WTC11 (cell line): ENCODE measurements at regions not wholly inside any gene's neighbourhood (a gene's known extent, or its start where the extent isn't known, plus 50 kb on each side); places are given as distances from the start of the nearest gene placed in this dataset.

Experiments
- ATAC-seq: fragments of 200-7000 bp; cut with Tn5 transposase; 2 replicates; pipeline ENCODE4 v1.10.0; 2021; ENCODE audit warnings: mild to moderate bottlenecking, moderate library complexity
- CTCF ChIA-PET: fragments of 300-600 bp; sonication (Branson Sonifier 250); formaldehyde crosslinking; loops from one replicate; lab custom pipeline; 2021; ENCODE audit warnings: antibody characterized with exemption; lab: Charles Lee
- POLR2A ChIA-PET: fragments of 350-600 bp; sonication (Branson Sonifier 250); formaldehyde crosslinking; loops from one replicate; lab custom pipeline; 2021; ENCODE audit warnings: antibody characterized with exemption; lab: Charles Lee
- DNase-seq: peaks from one replicate; pipeline ENCODE4 v3.0.0; 2021; ENCODE audit warnings: low spot score
- H3K27ac Mint-ChIP-seq: 2 replicates; pipeline ENCODE4 v1.8.0; 2021; ENCODE audit warnings: mixed read lengths
- H3K27me3 Mint-ChIP-seq: 2 replicates; pipeline ENCODE4 v1.8.0; 2021; ENCODE audit warnings: low read depth, mild to moderate bottlenecking, moderate library complexity, mixed read lengths
- H3K36me3 Mint-ChIP-seq: 2 replicates; pipeline ENCODE4 v1.8.0; 2021; ENCODE audit warnings: mixed read lengths
- H3K4me1 Mint-ChIP-seq: 2 replicates; pipeline ENCODE4 v1.8.0; 2022; ENCODE audit warnings: mixed read lengths
- H3K4me3 Mint-ChIP-seq: 2 replicates; pipeline ENCODE4 v1.8.0; 2021; ENCODE audit warnings: mild to moderate bottlenecking, moderate library complexity, mixed read lengths
- H3K9me3 Mint-ChIP-seq: 2 replicates; pipeline ENCODE4 v1.8.0; 2021; ENCODE audit warnings: mixed read lengths
- ATF1 ChIP-seq: sonication (generic); formaldehyde crosslinking; IDR thresholded peaks from 2 replicates; pipeline ENCODE4 v1.8.1; 2023; ENCODE audit warnings: mild to moderate bottlenecking, moderate library complexity, missing genetic modification reagents
- ATF3 ChIP-seq: sonication (generic); formaldehyde crosslinking; conservative IDR thresholded peaks from 2 replicates; pipeline ENCODE4 v1.8.1; 2022; ENCODE audit warnings: mild to moderate bottlenecking, missing genetic modification reagents
- FOXJ3 ChIP-seq: sonication (generic); formaldehyde crosslinking; IDR thresholded peaks from 2 replicates; pipeline ENCODE4 v1.9.0; 2021; ENCODE audit warnings: missing genetic modification reagents, mild to moderate bottlenecking, borderline replicate concordance
- FOXP4 ChIP-seq: sonication (generic); formaldehyde crosslinking; IDR thresholded peaks from 2 replicates; pipeline ENCODE4 v1.8.0; 2022; ENCODE audit warnings: mild to moderate bottlenecking, missing genetic modification reagents
- GABPB1 ChIP-seq: sonication (generic); formaldehyde crosslinking; IDR thresholded peaks from 2 replicates; pipeline ENCODE4 v1.8.1; 2023; ENCODE audit warnings: mild to moderate bottlenecking, missing genetic modification reagents
- GRHL2 ChIP-seq: fragments of 250-450 bp; sonication (Bioruptor Pico); IDR thresholded peaks from 2 replicates; pipeline ENCODE4 v1.8.0; 2022; ENCODE audit warnings: mild to moderate bottlenecking, moderate library complexity; ENCODE audit not compliant: insufficient replicate concordance, severe bottlenecking
- GTF2I ChIP-seq: fragments of 250-450 bp; sonication (Bioruptor Pico); conservative IDR thresholded peaks from 2 replicates; pipeline ENCODE4 v1.4.0; 2021; ENCODE audit warnings: mild to moderate bottlenecking
- HMGA2 ChIP-seq: fragments of 250-450 bp; sonication (Bioruptor Pico); IDR thresholded peaks from 2 replicates; pipeline ENCODE4 v1.4.0; 2021; ENCODE audit warnings: mild to moderate bottlenecking, moderate library complexity
- MLX ChIP-seq: sonication (generic); formaldehyde crosslinking; IDR thresholded peaks from 2 replicates; pipeline ENCODE4 v1.8.1; 2023; ENCODE audit warnings: mild to moderate bottlenecking, missing genetic modification reagents, moderate library complexity
- NFATC4 ChIP-seq: fragments of 250-450 bp; sonication (Bioruptor Pico); IDR thresholded peaks from 2 replicates; pipeline ENCODE4 v1.9.0; 2021; ENCODE audit warnings: mild to moderate bottlenecking
- NFYB ChIP-seq: sonication (generic); formaldehyde crosslinking; conservative IDR thresholded peaks from 2 replicates; pipeline ENCODE4 v1.8.0; 2022; ENCODE audit warnings: low read depth, missing genetic modification reagents
- PREB ChIP-seq: sonication (generic); formaldehyde crosslinking; IDR thresholded peaks from 2 replicates; pipeline ENCODE4 v1.8.1; 2022; ENCODE audit warnings: mild to moderate bottlenecking, missing genetic modification reagents, moderate library complexity, borderline replicate concordance
- RELA ChIP-seq: sonication (generic); formaldehyde crosslinking; IDR thresholded peaks from 2 replicates; pipeline ENCODE4 v1.8.1; 2022; ENCODE audit warnings: missing genetic modification reagents, mild to moderate bottlenecking, borderline replicate concordance
- STAT6 ChIP-seq: sonication (generic); formaldehyde crosslinking; conservative IDR thresholded peaks from 2 replicates; pipeline ENCODE4 v1.8.1; 2023; ENCODE audit warnings: mild to moderate bottlenecking, low read depth, missing genetic modification reagents, moderate library complexity
- TCF7 ChIP-seq: sonication (generic); formaldehyde crosslinking; IDR thresholded peaks from 2 replicates; pipeline ENCODE4 v1.8.0; 2022; ENCODE audit warnings: mild to moderate bottlenecking, low read depth, missing genetic modification reagents, moderate library complexity
- TP53 ChIP-seq: sonication (generic); formaldehyde crosslinking; IDR thresholded peaks from 2 replicates; pipeline ENCODE4 v1.8.1; 2023; ENCODE audit warnings: mild to moderate bottlenecking, missing genetic modification reagents
- USF1 ChIP-seq: sonication (generic); formaldehyde crosslinking; IDR thresholded peaks from 2 replicates; pipeline ENCODE4 v1.8.0; 2022; ENCODE audit warnings: mild to moderate bottlenecking, missing genetic modification reagents
- USF2 ChIP-seq: sonication (generic); formaldehyde crosslinking; IDR thresholded peaks from 2 replicates; pipeline ENCODE4 v1.8.1; 2023; ENCODE audit warnings: mild to moderate bottlenecking, missing genetic modification reagents, moderate library complexity
- ZBTB43 ChIP-seq: sonication (generic); formaldehyde crosslinking; IDR thresholded peaks from 2 replicates; pipeline ENCODE4 v1.8.1; 2023; ENCODE audit warnings: mild to moderate bottlenecking, missing genetic modification reagents
- ZNF219 ChIP-seq: sonication (generic); formaldehyde crosslinking; IDR thresholded peaks from 2 replicates; pipeline ENCODE4 v1.8.0; 2023; ENCODE audit warnings: missing genetic modification reagents, mild to moderate bottlenecking, borderline replicate concordance
- ZNF232 ChIP-seq: sonication (generic); formaldehyde crosslinking; IDR thresholded peaks from 2 replicates; pipeline ENCODE4 v1.8.0; 2022; ENCODE audit warnings: mild to moderate bottlenecking, missing genetic modification reagents
- ZNF317 ChIP-seq: sonication (generic); formaldehyde crosslinking; IDR thresholded peaks from 2 replicates; pipeline ENCODE4 v1.8.1; 2023; ENCODE audit warnings: low read depth, mild to moderate bottlenecking, moderate library complexity, missing genetic modification reagents, borderline replicate concordance
- ZNF396 ChIP-seq: fragments of 250-450 bp; sonication (Bioruptor Pico); IDR thresholded peaks from 2 replicates; pipeline ENCODE4 v1.8.0; 2021; ENCODE audit warnings: mild to moderate bottlenecking, moderate library complexity, borderline replicate concordance
- ZNF416 ChIP-seq: fragments of 250-450 bp; sonication (Bioruptor Pico); IDR thresholded peaks from 2 replicates; pipeline ENCODE4 v1.9.0; 2021; ENCODE audit warnings: mild to moderate bottlenecking, inconsistent platforms
- ZNF423 ChIP-seq: fragments of 250-450 bp; sonication (Bioruptor Pico); IDR thresholded peaks from 2 replicates; pipeline ENCODE4 v2.1.2; 2022; ENCODE audit warnings: mild to moderate bottlenecking, moderate library complexity

- ChIA-PET POLR2A (interaction anchor here (0.6 kb wide), 1 partner anchor 301 kb away, joined by 3 read pairs; no protein-coding TSS in a partner anchor), CTCF (interaction anchor here (1.0 to 1.2 kb wide), 2 partner anchors 221 to 224 kb away, joined by 3 read pairs; no protein-coding TSS in a partner anchor)
- DNase-seq (no peak), ATAC-seq (no peak)
- H3K27ac Mint-ChIP-seq: no peak overlapping the region
- H3K27me3 Mint-ChIP-seq: peaks cover 3% of the 10 kb centered on the region; the same call in 1 of the 2 replicates
- H3K4me1 Mint-ChIP-seq: no peaks in the 10 kb centered on the region
- TF ChIP-seq GABPB1 (CRISPR knock-in tag): no peak
- TF ChIP-seq RELA (CRISPR knock-in tag): no peak
- no peak for TF ChIP-seq USF2 (CRISPR knock-in tag)
- no peak for TF ChIP-seq ZNF219 (CRISPR knock-in tag)
- TF ChIP-seq GRHL2 (CRISPR knock-in tag): no peak
- TF ChIP-seq ZNF317 (CRISPR knock-in tag): no peak
- no peak for TF ChIP-seq PREB (CRISPR knock-in tag)
- TF ChIP-seq NFATC4: no peak
- no peak for TF ChIP-seq NFYB (CRISPR knock-in tag)
- no peak for TF ChIP-seq FOXJ3 (CRISPR knock-in tag)
- no peak for TF ChIP-seq ZNF416 (CRISPR knock-in tag)
- no peak for TF ChIP-seq MLX
- TF ChIP-seq ATF1 (CRISPR knock-in tag): no peak
- no peak for TF ChIP-seq TCF7 (CRISPR knock-in tag)
- no peak for TF ChIP-seq ZBTB43 (CRISPR knock-in tag)
- TF ChIP-seq ZNF232 (CRISPR knock-in tag): no peak
- no peak for TF ChIP-seq ZNF396 (CRISPR knock-in tag)
- no peak for TF ChIP-seq FOXP4 (CRISPR knock-in tag)
- TF ChIP-seq ATF3 (CRISPR knock-in tag): no peak
- TF ChIP-seq ZNF423 (CRISPR knock-in tag): no peak
- peaks cover 2% of the 10 kb centered on the region; the same call in 1 of the 2 replicates for H3K36me3 Mint-ChIP-seq
- peaks cover 8% of the 10 kb centered on the region for H3K9me3 Mint-ChIP-seq
- H3K4me3 Mint-ChIP-seq: no peak overlapping the region
These were observed 98.7 kb upstream of the SLC66A3 start for GRCh38 chr2:11056614-11057013.

GRCh38 chr2:11057031-11057430 lies 98.2 kb upstream of the SLC66A3 start:
- H3K27ac Mint-ChIP-seq: no peak overlapping the region
- peaks cover 10% of the 10 kb centered on the region for H3K9me3 Mint-ChIP-seq
- no peaks in the 10 kb centered on the region for H3K4me1 Mint-ChIP-seq
- DNase-seq (no peak), ATAC-seq (no peak)
- H3K36me3 Mint-ChIP-seq: peaks cover 4% of the 10 kb centered on the region
- H3K4me3 Mint-ChIP-seq: no peak overlapping the region
- CTCF ChIA-PET: interaction anchor here (1.0 to 1.2 kb wide), 2 partner anchors 222 to 225 kb away, joined by 3 read pairs; no protein-coding TSS in a partner anchor
- peaks cover 3% of the 10 kb centered on the region; the same call in 1 of the 2 replicates for H3K27me3 Mint-ChIP-seq
- POLR2A ChIA-PET: interaction anchor here (0.6 kb wide), 1 partner anchor 302 kb away, joined by 3 read pairs; no protein-coding TSS in a partner anchor
- no peak for TF ChIP-seq GTF2I
- TF ChIP-seq TP53 (CRISPR knock-in tag): no peak
- TF ChIP-seq ZNF423 (CRISPR knock-in tag): no peak
- TF ChIP-seq STAT6 (CRISPR knock-in tag): no peak
- TF ChIP-seq USF1 (CRISPR knock-in tag): no peak
- no peak for TF ChIP-seq HMGA2 (CRISPR knock-in tag)
- no peak for TF ChIP-seq ATF3 (CRISPR knock-in tag)
